NCI-H1105 (cell line): ENCODE measurements at regions not wholly inside any gene's neighbourhood (a gene's known extent, or its start where the extent isn't known, plus 50 kb on each side); places are given as distances from the start of the nearest gene placed in this dataset.
"Not testable (repeated sequence)": the region's sequence is repeated elsewhere in the genome, so short reads cannot be mapped to it uniquely, and the experiment has no call there.

Experiments used
- DNase-seq: peaks from one replicate; lab custom pipeline; 2025; lab: John Stamatoyannopoulos, UW

GRCh38 chr11:42768576-42768975 lies 543.2 kb upstream of the API5 start:
- no peak for DNase-seq

- DNase-seq, result peak; percentile 2
Measured at GRCh38 chr11:42770444-42771065, 541.2 kb upstream of the API5 start.

DNA sequence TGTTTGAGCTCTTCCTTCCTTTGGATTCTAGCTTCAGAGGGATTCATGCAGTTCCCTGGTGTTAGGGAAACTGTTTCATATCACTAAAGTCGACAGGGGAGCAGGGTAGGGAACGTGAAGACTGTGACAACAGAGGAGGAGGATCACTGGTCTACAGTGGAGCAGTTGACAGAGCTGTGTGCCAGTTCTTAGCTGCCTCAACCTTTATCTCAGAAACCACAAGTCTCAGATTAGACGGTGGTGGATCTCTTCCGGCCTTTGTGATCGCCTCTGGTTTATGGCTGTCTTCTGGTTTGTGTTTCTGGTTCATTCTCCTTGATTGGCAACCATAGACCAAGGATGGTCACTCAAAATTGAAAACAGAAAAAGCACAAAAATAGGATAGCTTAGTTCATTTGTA lies 538.9 kb upstream of the API5 start:
- no peak for DNase-seq

DNA sequence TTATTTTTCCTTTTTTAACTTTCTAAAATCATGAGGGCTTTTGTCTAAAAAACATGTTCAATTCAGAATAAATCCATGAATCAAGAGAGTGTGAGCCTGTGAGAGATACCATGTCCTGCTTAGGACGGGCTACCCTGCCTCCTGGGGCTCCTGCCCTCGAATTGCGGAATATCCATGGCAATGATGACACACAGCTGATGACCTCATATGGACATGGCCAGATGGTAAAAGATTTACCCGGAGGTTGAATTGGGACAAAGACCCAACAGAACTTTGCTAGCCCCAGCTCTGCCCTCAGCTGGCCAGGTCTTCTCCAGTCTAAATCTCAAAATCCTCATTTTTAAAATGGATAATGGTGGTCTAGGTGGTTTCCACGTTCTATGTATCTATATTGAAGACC lies 538.1 kb upstream of the API5 start:
- no peak for DNase-seq

DNA sequence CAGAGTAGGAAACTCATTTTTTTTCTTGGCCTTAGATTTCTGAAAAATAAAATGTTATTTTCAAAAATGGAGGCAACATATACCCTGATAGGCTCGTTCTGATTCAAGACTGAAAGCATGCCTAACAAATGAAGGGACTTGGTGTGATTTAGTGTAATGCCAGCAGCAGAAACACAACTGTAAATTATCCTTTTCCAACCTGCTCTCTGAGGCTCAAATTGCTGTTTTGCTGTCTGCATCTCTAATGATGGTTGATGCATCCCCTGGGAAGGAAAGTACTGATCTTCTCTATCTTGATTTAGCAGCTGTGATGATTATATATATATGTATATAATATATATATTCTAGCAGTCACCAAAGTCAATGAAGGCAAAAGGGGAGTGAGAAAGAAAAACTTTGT lies 537.2 kb upstream of the API5 start:
- no peak for DNase-seq

- DNase-seq, result no peak
Measured at GRCh38 chr11:42777776-42778175, 534.0 kb upstream of the API5 start.

GRCh38 chr11:42778193-42778592 lies 533.6 kb upstream of the API5 start:
- DNase-seq, result no peak

DNA sequence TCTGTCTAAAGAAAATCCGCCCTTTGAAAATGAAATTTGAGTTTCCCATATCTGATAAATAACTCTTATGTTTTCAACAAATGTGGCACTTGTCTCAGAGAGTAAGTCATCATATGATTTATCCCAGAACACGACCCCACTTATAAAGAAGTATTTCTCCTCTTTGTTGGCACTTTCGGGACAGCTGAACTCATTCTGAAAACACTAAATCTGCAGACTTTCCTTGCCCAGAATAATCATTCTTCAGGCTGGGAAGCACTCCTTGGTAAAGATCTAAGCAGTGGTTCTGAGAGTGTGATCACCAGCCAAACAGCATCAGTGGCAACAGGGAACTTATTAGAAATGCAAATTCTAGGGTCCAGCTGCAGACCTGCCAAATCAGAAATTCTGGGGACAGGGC lies 532.2 kb upstream of the API5 start:
- peak; percentile 57 for DNase-seq

GRCh38 chr11:42786981-42787380 lies 524.8 kb upstream of the API5 start:
- DNase-seq, result no peak

DNA sequence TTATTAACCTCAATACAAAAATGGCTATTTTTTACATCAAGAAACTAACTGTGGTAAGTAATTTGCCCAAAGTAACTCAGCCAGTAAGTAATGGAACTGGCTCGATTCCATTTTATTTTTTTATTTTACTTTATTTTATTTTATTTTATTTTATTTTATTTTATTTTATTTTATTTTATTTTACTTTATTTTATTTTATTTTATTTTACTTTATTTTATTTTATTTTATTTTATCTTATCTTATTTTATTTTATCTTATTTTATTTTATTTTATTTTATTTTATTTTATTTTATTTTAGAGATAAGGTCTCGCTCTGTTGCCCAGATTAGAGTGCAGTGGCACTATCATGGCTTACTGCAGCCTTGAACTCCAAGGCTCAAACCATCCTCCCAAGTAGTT lies 516.3 kb upstream of the API5 start:
- DNase-seq, result not testable (repeated sequence)

DNA sequence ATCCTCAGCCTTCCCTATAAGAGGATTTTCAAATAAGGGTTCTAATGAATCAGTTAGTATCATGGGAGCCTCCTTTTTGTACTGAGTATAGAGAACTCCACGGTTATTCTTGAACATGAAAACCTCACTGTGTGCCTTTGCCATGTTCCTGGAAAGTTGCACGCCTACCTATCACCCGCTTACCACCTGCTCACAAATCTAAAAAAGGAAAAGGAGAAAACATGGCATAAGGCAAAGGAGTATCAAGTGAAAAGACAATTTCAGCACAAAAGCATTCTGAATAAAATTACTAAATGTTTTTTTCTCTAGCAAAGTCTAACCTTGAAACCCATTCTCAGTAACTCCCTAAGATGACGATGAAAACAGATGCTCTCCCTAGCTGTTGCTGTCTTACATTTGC lies 511.8 kb upstream of the API5 start:
- DNase-seq, result no peak

GRCh38 chr11:42802201-42802899 lies 509.4 kb upstream of the API5 start:
- no peak for DNase-seq

DNA sequence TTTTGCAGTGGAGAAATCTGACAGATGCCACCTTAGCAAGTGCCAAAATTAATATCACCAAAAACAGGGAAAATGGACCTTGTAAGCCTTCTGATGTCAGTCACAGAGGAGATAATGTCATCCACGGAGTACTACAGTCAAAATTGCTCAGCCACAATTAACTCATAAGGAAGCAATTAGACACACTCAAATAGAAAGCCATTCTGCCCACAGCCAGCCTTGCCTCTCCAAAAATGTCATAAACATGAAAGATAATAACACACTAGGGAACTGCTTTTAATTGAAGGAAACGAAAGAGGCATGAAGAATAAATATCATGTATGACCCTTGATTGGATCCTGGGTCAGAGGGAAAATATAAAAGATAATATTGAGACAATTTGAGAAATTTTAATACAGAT lies 505.6 kb upstream of the API5 start:
- peak; percentile 15 for DNase-seq

DNA sequence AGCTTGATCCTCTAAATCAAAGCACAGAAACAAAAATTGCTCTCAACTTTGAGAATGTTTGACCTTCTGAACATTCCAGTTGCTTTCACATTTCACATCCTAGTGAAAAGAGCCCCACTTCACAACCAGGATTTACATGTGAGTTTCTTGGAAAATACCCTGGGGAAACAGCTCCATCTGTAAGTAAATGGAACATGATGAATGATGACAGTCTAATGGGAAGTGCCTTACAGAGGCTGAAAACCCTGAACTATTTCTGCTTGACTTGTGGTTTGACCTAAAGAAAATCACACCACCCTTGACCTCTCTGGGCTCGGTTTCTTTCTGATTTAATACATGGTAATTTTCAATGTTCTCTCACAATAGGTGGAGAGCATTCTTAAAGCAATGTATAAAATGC lies 499.4 kb upstream of the API5 start:
- DNase-seq, result no peak

- no peak for DNase-seq
Measured at GRCh38 chr11:42812960-42813359, 498.8 kb upstream of the API5 start.

GRCh38 chr11:42816471-42816870 lies 495.3 kb upstream of the API5 start:
- DNase-seq, result no peak

DNA sequence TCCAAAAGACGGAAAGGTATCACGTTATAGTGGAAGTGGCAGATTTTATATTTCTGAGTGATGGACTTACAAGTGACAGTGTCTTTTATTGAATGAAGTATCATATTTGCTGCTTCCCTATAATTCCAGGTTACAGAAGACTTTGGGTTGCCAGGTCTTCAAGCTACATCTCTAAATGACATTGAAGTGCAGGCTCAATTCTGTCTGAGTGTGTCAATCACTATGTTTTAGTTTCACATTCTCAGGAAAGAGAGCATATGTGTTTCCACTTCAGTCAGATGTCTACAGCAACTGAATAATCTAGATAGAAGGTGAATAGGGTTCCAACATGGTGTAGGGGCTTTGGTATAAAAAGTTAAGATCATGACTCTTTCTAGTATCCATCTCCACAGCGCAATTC lies 492.7 kb upstream of the API5 start:
- DNase-seq, result no peak

DNA sequence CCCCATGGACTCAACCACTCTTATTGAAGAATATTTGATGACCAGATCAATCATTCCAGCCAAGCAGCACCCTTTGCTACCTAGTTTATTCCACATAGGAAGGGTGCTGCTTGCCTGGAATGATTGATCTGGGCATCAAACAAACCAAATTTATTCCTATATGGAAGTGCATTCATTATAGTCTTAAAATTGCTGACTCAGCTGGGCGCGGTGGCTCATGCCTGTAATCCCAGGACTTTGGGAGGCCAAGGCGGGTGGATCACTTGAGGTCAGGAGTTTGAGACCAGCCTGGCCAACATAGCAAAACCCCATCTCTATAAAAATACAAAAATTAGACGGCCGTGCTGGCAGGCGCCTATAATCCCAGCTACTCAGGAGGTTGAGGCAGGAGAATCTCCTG lies 489.6 kb upstream of the API5 start:
- DNase-seq, result not testable (repeated sequence)

- DNase-seq, result no peak
Measured at GRCh38 chr11:42823546-42823945, 488.2 kb upstream of the API5 start.

GRCh38 chr11:42824067-42824466 lies 487.7 kb upstream of the API5 start:
- DNase-seq, result no peak

GRCh38 chr11:42825598-42825997 lies 486.2 kb upstream of the API5 start:
- DNase-seq, result no peak

DNA sequence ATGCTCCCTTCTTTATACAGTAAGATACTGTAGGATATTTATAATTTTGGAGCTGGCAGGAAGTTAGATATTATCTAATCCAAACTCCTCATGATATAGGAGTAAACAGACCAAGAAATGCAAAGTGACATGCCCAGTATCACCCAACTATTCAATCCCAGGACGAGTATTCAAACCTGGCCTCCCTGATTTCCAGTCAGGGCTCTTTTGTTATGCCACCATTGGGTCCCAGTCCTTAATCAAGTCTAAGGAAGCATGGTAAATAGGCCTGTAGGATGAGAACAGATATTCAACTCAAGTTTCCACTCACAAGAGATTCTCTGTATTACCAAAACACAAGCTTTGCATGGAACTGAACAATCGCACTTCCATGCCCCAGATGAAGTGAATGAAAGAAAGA lies 484.0 kb upstream of the API5 start:
- no peak for DNase-seq

- DNase-seq, result no peak
Measured at GRCh38 chr11:42837994-42838393, 473.8 kb upstream of the API5 start.

GRCh38 chr11:42840176-42840829 lies 471.5 kb upstream of the API5 start:
- no peak for DNase-seq
